ENCODE measurements at regions not wholly inside any gene's neighbourhood (a gene's known extent, or its start where the extent isn't known, plus 50 kb on each side); places are given as distances from the start of the nearest gene placed in this dataset.

GRCh38 chr7:49322476-49322875, 398.1 kb downstream of the CDC14C start:
- TF ChIP-seq ELK4 (IDR thresholded peaks at IDR 0.05; ENCODE audit: borderline replicate concordance, low read depth, low read length) (no peak), ZNF776 (tag by site-specific recombination; IDR thresholded peaks at IDR 0.05; ENCODE audit: borderline replicate concordance) (no peak), ZNF133 (tag by site-specific recombination; IDR thresholded peaks at IDR 0.05) (no peak), CTCF (tag by site-specific recombination; IDR thresholded peaks at IDR 0.05) (no peak), PBX3 (CRISPR knock-in tag; IDR thresholded peaks at IDR 0.05) (no peak), ZBTB44 (tag by site-specific recombination; IDR thresholded peaks at IDR 0.05) (no peak), OSR2 (tag by site-specific recombination; IDR thresholded peaks at IDR 0.05) (no peak), ZNF560 (tag by site-specific recombination; IDR thresholded peaks at IDR 0.05; ENCODE audit: borderline replicate concordance) (no peak), MYNN (tag by site-specific recombination; IDR thresholded peaks at IDR 0.05; ENCODE audit: borderline replicate concordance) (no peak), ZBTB21 (tag by site-specific recombination; IDR thresholded peaks at IDR 0.05) (no peak), ZNF548 (tag by site-specific recombination; IDR thresholded peaks at IDR 0.05) (no peak), ZNF571 (tag by site-specific recombination; IDR thresholded peaks at IDR 0.05) (no peak), ZNF23 (tag by site-specific recombination; IDR thresholded peaks at IDR 0.05; ENCODE audit: borderline replicate concordance) (no peak)

All from HEK293 (cell line).